ENCODE measurements at regions not wholly inside any gene's neighbourhood (a gene's known extent, or its start where the extent isn't known, plus 50 kb on each side); places are given as distances from the start of the nearest gene placed in this dataset.
A peak's percentile ranks its signal among the peaks of the same experiment; 100 is the strongest.

DNA sequence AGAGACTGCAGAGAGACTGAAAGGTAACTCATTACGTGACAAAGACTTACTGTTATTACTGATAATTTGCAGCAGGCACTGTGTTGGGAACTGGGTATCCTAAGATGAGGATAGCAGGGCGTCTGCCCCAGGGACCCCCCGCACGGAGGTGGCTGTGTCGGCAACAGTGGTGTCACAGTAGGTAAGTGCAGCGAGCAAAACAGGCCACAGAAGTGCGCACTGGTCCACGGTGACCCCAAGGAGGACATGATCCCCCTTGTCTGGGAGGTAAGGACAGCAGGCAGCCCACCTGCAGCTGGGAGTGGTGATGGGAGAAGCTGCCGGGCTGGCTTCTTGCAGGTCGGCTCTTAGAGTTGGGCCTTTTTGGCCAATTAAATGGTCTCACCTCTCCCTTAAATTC lies 82.9 kb downstream of the FAM43A start:
- no peaks in the 10 kb centered on the region for H3K79me2 ChIP-seq (ENCODE audit: insufficient read depth, low read length)
- H3K9me3 ChIP-seq (ENCODE audit: low read length): no peaks in the 10 kb centered on the region
- H3K4me1 ChIP-seq (ENCODE audit: insufficient read depth, low read length): peaks cover 22% of the 10 kb centered on the region
- ChIA-PET CTCF (ENCODE audit: low intra/inter-chr PET ratio, low total read pairs) (no interaction called here), POLR2A (interaction anchor here (1.0 to 1.3 kb wide), 5 partner anchors 16 to 96 kb away, joined by 3 to 7 read pairs (median 4); partner anchors contain the start of gene FAM43A)
- H3K4me2 ChIP-seq (ENCODE audit: low read depth, low read length): peak overlapping the region; percentile 83
- no peaks in the 10 kb centered on the region for H4K20me1 ChIP-seq (ENCODE audit: insufficient read depth, low read length)
- no peak overlapping the region for H2AFZ ChIP-seq (ENCODE audit: low read length)
- H3K27ac ChIP-seq (ENCODE audit: extremely low read length, insufficient read depth, low read length): no peak overlapping the region
- WGBS (ENCODE audit: low lambda C conversion rate): 75% methylated on average over 5 of the region's 10 CpGs
- no peak overlapping the region for H3K9ac ChIP-seq (ENCODE audit: insufficient read depth, low read depth, low read length)
- intact Hi-C loops (cut with micrococcal nuclease; ENCODE audit: unreplicated experiment): no loop called here
- no TSS peak for BruUV-seq (replicated peaks)
- no peak for TF ChIP-seq ZNF205 (CRISPR knock-in tag; IDR thresholded peaks at IDR 0.05)
- TF ChIP-seq, protein P1, sequence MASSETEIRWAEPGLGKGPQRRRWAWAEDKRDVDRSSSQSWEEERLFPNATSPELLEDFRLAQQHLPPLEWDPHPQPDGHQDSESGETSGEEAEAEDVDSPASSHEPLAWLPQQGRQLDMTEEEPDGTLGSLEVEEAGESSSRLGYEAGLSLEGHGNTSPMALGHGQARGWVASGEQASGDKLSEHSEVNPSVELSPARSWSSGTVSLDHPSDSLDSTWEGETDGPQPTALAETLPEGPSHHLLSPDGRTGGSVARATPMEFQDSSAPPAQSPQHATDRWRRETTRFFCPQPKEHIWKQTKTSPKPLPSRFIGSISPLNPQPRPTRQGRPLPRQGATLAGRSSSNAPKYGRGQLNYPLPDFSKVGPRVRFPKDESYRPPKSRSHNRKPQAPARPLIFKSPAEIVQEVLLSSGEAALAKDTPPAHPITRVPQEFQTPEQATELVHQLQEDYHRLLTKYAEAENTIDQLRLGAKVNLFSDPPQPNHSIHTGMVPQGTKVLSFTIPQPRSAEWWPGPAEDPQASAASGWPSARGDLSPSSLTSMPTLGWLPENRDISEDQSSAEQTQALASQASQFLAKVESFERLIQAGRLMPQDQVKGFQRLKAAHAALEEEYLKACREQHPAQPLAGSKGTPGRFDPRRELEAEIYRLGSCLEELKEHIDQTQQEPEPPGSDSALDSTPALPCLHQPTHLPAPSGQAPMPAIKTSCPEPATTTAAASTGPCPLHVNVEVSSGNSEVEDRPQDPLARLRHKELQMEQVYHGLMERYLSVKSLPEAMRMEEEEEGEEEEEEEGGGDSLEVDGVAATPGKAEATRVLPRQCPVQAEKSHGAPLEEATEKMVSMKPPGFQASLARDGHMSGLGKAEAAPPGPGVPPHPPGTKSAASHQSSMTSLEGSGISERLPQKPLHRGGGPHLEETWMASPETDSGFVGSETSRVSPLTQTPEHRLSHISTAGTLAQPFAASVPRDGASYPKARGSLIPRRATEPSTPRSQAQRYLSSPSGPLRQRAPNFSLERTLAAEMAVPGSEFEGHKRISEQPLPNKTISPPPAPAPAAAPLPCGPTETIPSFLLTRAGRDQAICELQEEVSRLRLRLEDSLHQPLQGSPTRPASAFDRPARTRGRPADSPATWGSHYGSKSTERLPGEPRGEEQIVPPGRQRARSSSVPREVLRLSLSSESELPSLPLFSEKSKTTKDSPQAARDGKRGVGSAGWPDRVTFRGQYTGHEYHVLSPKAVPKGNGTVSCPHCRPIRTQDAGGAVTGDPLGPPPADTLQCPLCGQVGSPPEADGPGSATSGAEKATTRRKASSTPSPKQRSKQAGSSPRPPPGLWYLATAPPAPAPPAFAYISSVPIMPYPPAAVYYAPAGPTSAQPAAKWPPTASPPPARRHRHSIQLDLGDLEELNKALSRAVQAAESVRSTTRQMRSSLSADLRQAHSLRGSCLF (CRISPR knock-in tag; IDR thresholded peaks at IDR 0.05; ENCODE audit: borderline replicate concordance): no peak
- H3K27me3 ChIP-seq (ENCODE audit: control insufficient read depth in 1 of 2, insufficient read depth in 2 of 2, low read length in 2 of 2): peaks cover 0 to 22% of the 10 kb centered on the region in 2 experiments; a peak in 3 of 5 replicates
- DNase-seq (ENCODE audit: low spot score) (no peak), ATAC-seq (no peak; the same call in 2 of the 3 replicates), FAIRE-seq (no peak)
- no peaks in the 10 kb centered on the region for H3K36me3 ChIP-seq (replicated peaks in 1 of 2; ENCODE audit: control insufficient read depth in 1 of 2, insufficient read depth in 2 of 2, low read length in 2 of 2)
- H3K4me3 ChIP-seq (replicated peaks in 1 of 3; ENCODE audit: insufficient read depth in 1 of 3, low read depth in 2 of 3, low read length in 3 of 3): peak overlapping the region in 1 of 3 experiments; percentile 42; a peak in 1 of 6 replicates
- in situ Hi-C loops (cut with HindIII; ENCODE audit: extremely low pct_ligation_motif_present, low pct_unique_long_range_greater_than_20kb): no loop called here
